ENCODE measurements at regions not wholly inside any gene's neighbourhood (a gene's known extent, or its start where the extent isn't known, plus 50 kb on each side); places are given as distances from the start of the nearest gene placed in this dataset.
"Not testable (repeated sequence)": the region's sequence is repeated elsewhere in the genome, so short reads cannot be mapped to it uniquely, and the experiment has no call there.

DNA sequence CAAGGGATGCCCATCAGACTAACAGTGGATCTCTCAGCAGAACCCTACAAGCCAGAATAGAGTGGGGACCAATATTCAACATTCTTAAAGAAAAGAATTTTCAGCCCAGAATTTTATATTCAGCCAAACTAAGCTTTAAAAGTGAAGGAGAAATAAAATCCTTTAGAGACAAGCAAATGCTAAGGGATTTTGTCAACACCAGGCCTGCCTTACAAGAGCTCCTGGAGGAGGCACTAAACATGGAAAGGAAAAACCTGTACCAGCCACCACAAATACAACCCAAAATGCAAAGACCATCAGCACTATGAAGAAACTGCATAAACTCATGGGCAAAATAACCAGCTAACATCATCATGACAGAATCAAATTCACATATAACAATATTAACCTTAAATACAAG, 640.6 kb downstream of the SLC16A7 start:
- not testable (repeated sequence) for DNase-seq (ENCODE audit: low read depth, low spot score)

DNA sequence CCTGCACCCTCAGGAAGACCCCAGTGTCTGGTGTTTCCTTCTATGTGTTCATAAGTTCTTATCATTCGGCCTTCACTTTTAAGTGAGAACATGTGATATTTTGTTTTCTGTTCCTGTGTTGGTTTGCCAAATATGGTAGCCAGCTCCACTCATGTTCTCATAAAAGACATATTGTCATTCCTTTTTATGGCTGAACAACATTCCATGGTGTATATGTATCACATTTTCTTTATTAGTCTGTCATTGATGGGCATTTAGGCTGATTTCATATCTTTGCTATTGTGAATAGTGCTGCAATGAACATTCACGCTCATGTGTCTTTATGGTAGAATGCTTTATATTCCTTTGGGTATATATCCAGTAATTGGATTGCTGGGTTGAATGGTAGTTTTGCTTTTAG, 645.1 kb downstream of the SLC16A7 start:
- no peak for DNase-seq (ENCODE audit: low read depth, low spot score)

DNA sequence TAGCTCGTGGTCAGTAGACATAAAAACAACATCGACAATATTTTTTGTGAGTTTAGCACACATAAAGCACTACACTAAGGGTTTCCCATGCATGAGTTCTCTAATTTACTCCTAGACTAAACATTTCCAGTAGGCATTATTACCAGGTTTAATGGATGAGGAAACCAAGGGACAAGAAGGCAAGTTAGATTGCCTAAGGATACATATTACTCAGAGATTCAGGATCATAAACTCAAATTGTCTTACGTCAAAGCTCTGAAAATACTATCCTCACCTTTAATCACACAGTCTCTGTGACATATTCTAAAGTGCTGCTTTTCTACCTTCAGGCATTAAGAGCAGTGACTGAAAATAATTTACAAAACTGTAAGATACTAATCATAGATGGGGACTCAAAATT, 655.3 kb downstream of the SLC16A7 start:
- no peak for DNase-seq (ENCODE audit: low read depth, low spot score)

DNA sequence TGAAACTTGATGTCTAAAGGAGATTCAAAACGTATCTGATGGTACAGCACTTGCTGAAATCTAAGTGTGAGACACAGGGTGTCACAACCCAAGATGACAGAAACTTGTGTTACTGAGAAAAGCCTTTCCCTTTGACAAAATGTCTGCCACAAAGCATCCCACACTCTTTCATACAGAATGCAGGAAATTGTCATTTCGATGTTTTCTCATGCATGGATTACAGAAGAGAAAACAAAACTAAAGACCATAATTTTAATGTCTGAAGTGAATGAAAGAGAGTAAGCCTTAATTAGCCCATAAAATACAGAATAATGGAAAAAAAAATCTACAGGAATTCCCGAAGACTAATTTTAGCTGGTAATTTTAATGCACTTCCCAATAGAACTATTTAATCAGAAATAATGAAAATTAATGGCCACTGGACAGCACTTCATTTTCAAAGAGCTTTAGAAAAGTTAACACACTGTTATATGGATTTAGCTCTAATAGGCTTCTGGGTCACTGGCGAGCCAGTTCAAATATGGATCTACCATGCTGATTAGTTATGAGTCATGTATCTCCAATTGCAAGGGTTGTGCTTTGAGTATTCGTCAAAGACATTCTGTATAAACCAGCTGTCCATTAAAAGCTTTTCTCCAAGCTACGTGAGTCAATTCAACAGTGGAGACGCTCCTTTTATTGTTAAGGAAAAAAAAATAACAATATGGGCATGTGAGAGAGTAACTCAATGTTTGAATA, 656.7 kb downstream of the SLC16A7 start:
- no peak for DNase-seq (ENCODE audit: low read depth, low spot score)

DNA sequence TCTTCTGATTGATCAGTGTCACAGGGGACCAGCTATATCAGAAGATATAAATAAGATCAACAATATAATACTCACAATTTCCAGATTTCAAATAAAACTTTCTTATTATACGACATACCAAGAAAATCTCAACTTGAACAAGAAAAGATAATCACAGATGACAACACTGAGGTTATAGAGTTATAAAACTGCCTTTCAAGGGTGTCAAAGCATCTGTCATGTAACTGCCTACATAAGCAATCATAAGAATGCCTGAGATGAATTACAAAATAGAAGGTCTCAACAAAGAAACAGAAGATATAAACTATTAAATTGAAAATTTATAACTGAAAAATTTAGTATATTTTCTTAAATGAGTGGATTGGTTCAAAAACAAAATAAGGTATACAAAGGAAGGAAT, 659.2 kb downstream of the SLC16A7 start:
- no peak for DNase-seq (ENCODE audit: low read depth, low spot score)

DNA sequence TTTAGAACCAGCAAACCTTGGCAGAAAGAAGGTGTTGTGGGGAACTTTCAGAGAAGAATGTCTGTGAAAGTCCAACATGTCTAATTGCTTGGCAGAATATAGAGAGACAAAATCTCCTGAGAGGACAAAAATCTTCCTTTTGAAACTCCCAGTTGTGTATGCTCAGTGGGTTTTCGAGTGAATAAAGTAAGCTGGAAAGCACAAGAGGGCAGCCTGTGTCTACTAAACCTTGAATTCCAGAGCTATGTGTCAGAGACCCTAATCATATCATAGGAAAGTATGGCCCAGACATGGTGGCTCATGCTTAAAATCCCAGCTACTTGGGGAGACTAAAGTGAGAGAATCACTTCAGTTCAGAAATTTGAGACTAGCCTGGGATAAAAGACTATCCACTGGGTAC, 661.2 kb downstream of the SLC16A7 start:
- DNase-seq (ENCODE audit: low read depth, low spot score) = peak; percentile 45

DNA sequence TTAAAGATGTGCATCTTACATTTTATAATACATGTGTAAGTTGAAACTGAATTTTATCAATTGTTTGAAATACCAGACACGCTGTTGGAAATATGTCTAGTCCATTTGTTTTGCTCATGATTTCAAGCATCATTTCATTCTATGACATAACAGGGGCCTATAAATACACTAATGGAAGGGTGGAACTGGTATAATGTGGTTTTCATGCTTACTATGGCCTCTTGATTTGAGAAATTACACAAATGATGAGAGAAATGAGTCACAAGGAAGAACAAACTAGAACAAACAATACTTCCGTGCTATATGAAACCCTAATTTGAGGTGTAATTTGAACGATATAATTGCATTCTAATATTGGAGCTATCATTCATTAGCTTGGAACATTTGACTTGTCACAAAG, 663.4 kb downstream of the SLC16A7 start:
- no peak for DNase-seq (ENCODE audit: low read depth, low spot score)

DNA sequence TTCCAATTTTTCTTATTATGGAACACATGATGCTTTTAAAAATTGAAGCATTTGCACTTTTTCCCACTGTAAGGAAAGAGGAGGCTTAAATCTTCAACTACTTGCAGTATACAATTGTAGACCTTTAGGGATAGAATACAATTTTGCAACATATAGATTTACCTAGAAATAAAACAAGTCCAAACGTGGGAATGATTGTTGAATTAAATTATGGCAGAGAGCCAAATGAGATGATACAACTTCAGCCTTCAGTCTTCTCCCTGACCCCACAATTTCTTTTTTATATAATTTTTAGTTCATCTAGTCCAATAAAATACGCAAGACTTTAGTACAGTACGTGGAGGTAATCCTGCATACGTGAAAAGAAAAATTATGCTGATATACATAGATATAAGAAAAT, 666.5 kb downstream of the SLC16A7 start:
- no peak for DNase-seq (ENCODE audit: low read depth, low spot score)

DNA sequence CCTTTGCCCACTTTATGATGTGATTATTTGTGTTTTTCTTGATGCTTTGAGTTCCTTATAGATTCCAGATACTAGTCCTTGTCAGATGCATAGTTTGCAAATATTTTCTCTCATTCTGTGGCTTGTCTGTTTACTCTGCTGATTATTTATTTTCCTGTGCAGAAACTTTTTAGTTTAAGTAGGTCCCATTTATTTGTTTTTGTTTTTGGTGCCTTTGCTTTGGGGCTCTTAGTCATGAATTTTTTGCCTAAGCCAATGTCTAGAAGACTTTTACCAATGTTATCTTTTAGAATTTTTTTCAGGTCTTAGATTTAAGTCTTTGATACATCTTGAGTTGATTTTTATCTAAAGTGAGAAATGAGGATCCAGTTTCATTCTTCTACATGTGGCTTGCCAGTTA, 667.3 kb downstream of the SLC16A7 start:
- DNase-seq (ENCODE audit: low read depth, low spot score) = peak; percentile 20

DNA sequence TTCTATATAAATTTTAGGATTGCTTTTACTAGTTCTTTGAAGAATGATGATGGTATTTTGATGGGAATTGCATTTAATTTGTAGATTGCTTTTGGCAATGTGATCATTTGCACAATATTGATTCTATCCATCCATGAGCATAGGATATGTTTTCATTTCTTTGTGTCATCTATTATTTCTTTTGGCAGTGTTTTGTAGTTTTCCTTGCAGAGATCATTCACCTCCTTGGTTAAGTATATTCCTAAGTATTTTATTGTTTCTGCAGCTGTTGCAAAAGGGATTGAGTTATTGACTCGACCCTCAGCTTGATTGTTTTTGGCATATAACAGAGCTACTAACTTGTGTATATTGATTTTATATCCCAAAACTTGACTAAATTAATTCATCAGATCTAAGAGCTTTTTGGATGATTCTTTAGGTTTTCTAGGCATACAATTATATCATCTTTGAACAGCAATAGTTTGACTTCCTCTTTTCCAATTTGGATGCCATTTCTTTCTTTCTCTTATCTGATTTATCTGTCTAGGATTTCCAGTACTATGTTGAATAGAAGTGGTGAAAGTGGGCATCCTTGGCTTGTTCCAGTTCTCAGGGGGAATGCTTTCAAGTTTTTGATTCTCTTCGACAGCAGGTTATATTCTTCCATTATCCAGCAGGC, 668.1 kb downstream of the SLC16A7 start:
- DNase-seq (ENCODE audit: low read depth, low spot score) = peak; percentile 31

DNA sequence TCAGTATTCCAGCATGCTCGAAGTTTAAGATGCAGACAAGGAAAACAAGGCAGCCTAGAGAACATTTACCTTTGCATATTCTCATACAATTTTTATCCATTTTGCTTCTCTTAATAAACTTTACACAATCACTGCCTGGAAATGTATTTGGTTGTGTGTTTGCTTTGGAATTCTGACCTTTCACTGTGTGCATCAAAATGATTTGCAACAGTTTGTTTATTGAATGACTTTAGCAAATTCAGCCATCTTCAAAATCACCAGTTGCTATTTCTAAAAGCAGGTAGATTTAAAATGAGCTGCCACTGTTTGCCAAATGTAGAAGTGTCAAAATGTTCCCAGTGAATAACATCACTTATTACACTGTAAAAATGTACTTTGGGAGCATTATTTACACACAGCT, 669.9 kb downstream of the SLC16A7 start:
- DNase-seq (ENCODE audit: low read depth, low spot score) = no peak

DNA sequence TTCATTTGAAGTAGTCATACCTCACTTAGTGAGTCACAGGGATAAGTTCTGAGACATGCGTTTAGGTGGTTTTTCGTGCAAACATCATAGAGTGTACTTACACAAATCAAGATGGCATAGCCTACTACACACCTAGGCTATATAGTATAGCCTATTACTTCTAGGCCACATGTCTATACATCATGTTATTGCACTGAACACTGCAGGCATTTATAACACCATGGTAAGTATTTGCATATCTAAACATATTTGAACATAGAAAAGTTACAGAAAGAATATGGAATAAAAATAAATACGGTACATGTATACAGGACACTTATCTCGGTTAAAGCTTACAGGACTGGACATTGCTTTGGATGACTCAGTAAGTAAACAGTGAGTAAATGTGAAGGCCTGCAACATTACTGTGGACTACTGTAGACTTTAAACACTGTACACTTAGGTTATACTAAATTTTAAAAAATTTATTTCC, 670.6 kb downstream of the SLC16A7 start:
- peak; percentile 28 for DNase-seq (ENCODE audit: low read depth, low spot score)

DNA sequence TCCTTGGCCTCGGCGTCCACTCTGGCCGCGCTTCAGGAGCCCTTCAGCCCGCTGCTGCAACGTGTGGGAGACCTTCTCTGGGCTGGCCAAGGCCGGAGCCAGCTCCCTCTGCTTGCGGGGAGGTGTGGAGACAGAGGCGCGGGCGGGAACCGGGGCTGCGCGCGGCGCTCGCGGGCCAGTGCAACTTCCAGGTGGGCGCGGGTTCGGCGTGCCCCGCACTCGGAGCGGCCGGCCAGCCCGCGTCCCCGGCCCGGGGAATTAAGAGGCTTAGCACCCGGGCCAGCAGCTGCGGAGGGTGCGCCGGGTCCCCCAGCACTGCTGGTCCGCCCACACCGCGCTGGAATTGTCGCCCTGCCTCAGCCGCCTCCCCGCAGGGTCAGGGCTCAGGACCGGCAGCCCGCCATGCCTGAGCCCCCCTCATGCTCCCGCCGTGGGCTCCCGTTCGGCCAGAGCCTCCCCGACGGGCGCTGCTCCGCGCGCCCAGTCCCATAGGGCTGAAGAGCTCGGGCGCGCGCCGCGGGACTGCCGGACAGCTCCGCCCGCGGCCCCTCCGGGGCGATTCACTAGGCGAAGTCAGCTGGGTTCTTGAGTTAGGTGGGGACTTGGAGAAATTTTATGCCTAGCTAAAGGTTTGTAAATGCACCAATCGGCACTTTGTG, 673.9 kb downstream of the SLC16A7 start:
- no peak for DNase-seq (ENCODE audit: low read depth, low spot score)

DNA sequence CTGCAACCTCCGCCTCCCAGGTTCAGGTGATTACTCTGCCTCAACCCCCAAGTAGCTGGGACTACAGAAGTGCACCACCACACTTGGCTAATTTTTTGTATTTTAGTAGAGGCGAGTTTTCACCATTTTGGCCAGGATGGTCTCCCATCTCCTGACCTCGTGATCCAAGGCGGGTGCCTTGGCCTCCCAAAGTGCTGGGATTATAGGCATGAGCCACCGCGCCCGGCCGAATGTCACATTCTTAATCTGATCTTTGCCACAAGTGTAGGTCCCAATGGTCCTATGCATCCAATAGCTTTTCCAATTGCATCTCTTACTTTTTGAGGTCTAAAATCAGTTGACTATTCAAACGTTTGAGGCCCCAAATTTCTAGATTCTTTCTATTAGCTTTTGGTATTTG, 676.0 kb downstream of the SLC16A7 start:
- DNase-seq (ENCODE audit: low read depth, low spot score) = no peak

DNA sequence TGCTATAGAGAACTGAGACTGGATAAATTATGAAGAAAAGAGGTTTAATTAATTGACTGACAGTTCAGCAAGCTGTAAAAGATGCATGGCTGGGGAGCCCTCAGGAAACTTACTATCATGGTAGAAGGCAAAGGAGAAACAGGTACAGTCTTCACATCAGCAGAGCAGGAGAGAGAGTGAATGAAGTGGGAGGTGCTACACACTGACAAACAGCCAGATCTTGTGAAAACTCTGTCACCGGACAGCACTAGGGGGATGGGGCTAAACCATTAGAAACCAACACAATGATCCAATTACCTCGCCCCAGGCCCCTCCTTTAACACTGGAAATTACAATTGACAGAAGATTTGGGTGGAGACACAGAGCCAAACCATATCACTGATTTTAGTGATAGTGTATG, 682.4 kb downstream of the SLC16A7 start:
- no peak for DNase-seq (ENCODE audit: low read depth, low spot score)

DNA sequence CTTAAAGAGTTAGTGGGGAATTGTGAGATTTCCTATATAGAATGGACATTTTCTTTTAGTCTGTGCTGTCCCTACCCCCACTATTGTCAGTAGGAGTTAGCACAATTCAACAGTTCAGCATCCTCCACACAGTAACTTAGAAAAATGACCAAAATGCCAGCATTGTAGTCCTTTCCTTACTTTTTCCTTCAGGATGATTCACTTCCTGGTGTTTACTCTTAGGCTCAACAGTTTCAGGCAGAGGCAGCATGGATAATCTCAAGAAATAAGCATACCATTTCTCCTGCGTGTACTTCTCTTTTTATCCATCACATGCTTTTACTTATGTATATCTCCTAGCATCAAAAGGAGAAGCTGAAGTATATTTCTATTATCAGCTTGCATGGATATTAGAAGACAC, 683.4 kb downstream of the SLC16A7 start:
- DNase-seq (ENCODE audit: low read depth, low spot score) = no peak

DNA sequence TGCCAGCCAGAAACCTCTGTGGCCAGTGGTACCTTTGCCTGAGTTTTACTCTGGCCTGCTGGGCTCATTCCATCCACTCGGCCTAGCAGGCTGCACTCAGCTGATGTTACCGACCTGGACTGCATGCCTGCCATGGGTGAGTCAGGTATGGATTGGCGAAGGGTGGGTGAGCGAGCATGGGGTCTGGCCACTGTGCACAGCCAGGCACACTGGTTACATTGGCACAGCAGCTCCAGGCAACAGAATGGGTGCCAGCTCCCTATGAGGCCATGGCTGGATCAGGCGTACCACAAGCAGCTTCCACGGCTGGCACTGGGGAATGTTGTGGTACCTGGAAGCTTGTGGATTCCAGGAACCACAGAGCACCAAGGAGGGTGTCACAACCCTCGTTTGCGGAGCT, 685.7 kb downstream of the SLC16A7 start:
- no peak for DNase-seq (ENCODE audit: low read depth, low spot score)

DNA sequence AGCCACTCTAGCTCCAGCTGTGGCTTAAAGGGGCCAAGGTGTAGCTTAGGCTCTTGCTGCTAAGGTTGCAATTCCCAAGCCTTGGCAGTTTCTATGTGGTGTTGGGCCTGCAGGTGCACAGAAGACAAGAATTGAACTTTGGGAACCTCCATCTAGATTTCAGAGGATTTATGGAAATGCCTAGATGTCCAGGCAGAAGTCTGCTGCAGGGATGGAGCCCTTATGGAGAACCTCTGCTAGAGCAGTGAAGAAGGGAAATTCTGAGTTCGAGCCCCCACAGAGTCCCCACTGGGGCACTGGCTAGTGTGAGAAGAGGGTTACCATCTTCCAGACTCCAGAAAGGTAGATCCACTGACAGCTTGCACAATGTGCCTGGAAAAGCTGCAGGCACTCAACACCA, 694.7 kb downstream of the SLC16A7 start:
- DNase-seq (ENCODE audit: low read depth, low spot score) = no peak

DNA sequence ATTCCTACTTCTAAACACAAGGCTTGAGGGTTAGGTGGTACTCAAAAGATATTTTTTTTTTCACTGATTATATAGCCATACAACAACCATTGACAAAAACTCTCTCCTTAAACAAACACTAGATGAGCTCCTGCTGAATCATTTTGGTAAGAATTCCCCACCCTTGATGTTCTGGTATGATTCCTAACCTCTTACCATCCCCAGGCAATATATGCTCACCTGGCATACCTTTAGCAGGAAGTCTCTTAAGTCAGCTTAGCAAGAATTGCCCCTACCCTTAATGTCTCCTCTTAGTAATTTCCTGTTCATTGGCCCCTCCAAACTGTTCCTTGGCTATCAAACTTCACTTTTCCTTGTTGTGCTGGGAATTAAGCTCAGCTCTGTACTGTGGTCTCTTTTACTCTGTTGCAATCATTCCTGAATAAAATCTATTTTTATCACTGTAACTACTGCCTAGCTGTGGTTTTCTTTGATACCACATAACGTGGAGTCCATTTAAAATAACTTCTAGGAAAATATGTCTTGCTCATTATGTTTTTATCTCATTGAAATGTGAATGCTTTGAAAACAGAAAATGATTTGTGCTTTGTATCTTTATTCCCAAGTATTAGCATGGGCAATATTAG, 712.6 kb downstream of the SLC16A7 start:
- no peak for DNase-seq (ENCODE audit: low read depth, low spot score)

DNA sequence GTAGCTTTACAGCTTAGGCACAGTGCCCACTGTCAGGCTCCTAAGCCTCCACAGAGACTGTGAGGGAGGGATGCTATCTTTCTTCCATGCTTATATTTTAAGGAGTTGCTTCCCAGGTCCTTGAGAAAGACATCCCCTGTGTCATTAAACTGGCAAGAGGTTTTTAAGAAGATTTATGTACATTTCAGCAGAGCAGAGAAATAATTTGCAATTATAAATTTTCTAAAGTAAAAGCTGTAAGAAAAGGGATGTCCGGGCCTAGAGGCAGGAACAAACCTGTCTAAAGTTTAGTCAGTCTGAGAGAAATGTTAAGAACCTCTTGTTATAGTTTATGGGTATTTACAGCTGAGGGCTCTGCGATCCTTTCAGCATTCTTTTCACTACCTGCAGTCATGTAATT, 716.1 kb downstream of the SLC16A7 start:
- DNase-seq (ENCODE audit: low read depth, low spot score) = no peak

DNA sequence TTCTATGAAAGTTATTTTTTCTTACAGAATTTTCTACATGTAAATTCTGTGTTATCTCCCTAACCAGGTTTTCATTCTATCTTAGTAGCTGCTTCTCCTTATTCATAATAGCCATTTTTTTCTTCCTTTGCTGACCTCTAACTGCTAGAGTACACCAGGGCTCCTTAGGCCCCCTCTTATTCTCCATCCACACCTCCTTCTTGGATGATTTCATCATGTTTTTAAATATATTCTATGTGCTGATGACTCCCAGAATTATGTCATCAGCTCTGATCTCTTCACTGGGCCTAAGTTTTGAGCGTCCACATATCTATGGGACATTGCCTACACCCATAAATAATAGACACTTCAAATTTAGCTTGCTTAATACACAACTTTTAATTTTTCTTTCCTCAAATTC, 721.5 kb downstream of the SLC16A7 start:
- no peak for DNase-seq (ENCODE audit: low read depth, low spot score)

DNA sequence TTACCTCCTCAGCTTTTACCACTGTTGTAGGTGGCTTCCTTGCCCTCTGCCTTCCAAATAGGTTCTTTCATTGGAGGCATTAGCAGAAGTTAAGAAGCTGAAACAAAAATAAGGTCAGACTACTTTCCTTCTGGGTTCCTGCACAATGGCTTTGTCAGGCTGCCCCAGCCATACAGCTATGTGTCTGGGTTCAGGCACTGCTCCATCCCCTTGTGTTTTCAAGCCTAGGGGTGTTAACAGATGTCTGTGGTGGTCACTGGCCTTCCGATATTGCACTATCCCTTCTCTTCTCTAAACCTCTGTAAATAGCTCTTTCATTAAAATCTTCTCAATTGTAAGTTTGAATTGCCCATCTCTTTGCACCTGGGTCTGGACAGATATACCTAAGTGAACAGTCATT, 728.9 kb downstream of the SLC16A7 start:
- no peak for DNase-seq (ENCODE audit: low read depth, low spot score)
